Neural cell (in vitro differentiated cells): ENCODE measurements at regions not wholly inside any gene's neighbourhood (a gene's known extent, or its start where the extent isn't known, plus 50 kb on each side); places are given as distances from the start of the nearest gene placed in this dataset.

Experiments
- EP300 ChIP-seq: fragments of 450-650 bp; conservative IDR thresholded peaks from 2 replicates; pipeline ENCODE4 v1.6.1; 2014; ENCODE audit warnings: antibody characterized with exemption, mild to moderate bottlenecking, moderate library complexity; ENCODE audit not compliant: poor library complexity, severe bottlenecking
- EZH2 ChIP-seq: fragments of 200-600, 300-800 bp; shearing (Covaris generic), sonication (generic); IDR thresholded peaks from 2 replicates; pipeline ENCODE4 v1.6.1; 2014; ENCODE audit warnings: antibody characterized with exemption, low read length, borderline replicate concordance, mild to moderate bottlenecking; ENCODE audit not compliant: insufficient read depth, poor library complexity, severe bottlenecking
- MXI1 ChIP-seq: fragments of 450-650 bp; conservative IDR thresholded peaks from 2 replicates; pipeline ENCODE4 v1.6.1; 2014; ENCODE audit warnings: antibody characterized with exemption, mild to moderate bottlenecking; ENCODE audit not compliant: poor library complexity, severe bottlenecking
- POLR2AphosphoS5 ChIP-seq: IDR thresholded peaks from 2 replicates; pipeline ENCODE4 v1.6.1; 2012
- RAD21 ChIP-seq: fragments of 450-650 bp; conservative IDR thresholded peaks from 2 replicates; pipeline ENCODE4 v1.6.1; 2014; ENCODE audit warnings: antibody characterized with exemption, mild to moderate bottlenecking, moderate library complexity
- REST ChIP-seq: IDR thresholded peaks from 2 replicates; pipeline ENCODE4 v1.6.1; 2012; ENCODE audit warnings: borderline replicate concordance
- TAF1 ChIP-seq: IDR thresholded peaks from 2 replicates; pipeline ENCODE4 v1.6.1; 2012; ENCODE audit warnings: low read depth
- TF ChIP-seq, protein P1 (sequence below): fragments of 450-650 bp; IDR thresholded peaks from 2 replicates; pipeline ENCODE4 v1.5.1; 2014; ENCODE audit warnings: antibody characterized with exemption, mild to moderate bottlenecking, moderate library complexity; ENCODE audit not compliant: poor library complexity, severe bottlenecking

DNA sequence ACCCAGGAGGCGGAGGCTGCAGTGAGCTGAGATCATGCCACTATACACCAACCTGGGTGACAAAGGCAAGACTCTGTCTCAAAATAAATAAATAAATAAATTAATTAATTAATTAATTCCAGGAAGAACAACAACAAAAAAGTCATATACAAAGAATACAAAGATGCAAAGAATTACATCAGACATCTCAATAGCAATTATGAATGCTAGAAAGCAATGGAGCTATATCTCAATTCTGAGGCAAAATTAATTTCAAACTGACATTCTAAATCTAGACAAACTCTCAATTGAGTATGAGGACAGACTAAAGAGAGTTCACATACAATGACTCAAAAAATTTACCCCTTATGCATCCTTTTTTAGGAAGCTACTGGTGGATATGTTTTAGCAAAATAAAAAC, 69.6 kb upstream of the CTNNB1 start:
- TF ChIP-seq POLR2AphosphoS5 (no peak), REST (no peak), EP300 (no peak), TAF1 (no peak), EZH2 (no peak), RAD21 (no peak), MXI1 (no peak)
- TF ChIP-seq, protein P1, sequence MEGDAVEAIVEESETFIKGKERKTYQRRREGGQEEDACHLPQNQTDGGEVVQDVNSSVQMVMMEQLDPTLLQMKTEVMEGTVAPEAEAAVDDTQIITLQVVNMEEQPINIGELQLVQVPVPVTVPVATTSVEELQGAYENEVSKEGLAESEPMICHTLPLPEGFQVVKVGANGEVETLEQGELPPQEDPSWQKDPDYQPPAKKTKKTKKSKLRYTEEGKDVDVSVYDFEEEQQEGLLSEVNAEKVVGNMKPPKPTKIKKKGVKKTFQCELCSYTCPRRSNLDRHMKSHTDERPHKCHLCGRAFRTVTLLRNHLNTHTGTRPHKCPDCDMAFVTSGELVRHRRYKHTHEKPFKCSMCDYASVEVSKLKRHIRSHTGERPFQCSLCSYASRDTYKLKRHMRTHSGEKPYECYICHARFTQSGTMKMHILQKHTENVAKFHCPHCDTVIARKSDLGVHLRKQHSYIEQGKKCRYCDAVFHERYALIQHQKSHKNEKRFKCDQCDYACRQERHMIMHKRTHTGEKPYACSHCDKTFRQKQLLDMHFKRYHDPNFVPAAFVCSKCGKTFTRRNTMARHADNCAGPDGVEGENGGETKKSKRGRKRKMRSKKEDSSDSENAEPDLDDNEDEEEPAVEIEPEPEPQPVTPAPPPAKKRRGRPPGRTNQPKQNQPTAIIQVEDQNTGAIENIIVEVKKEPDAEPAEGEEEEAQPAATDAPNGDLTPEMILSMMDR, result no peak
